DOHH2 (cell line): ENCODE measurements at regions not wholly inside any gene's neighbourhood (a gene's known extent, or its start where the extent isn't known, plus 50 kb on each side); places are given as distances from the start of the nearest gene placed in this dataset.

Experiments used
- H3F3A ChIP-seq: fragments of 200-600 bp; sonication (generic), shearing (Covaris generic); 2 replicates; pipeline ENCODE4 v1.6.0; 2016; ENCODE audit warnings: antibody characterized with exemption, mild to moderate bottlenecking; ENCODE audit not compliant: control insufficient read depth, insufficient read depth
- H3K27ac ChIP-seq: fragments of 200-600 bp; sonication (generic); 2 replicates; pipeline ENCODE4 v1.5.1; 2014; ENCODE audit warnings: low read depth, mild to moderate bottlenecking, low read length, moderate library complexity
- H3K27me3 ChIP-seq: fragments of 200-600 bp; sonication (generic); 2 replicates; pipeline ENCODE4 v1.6.1; 2014; ENCODE audit warnings: mild to moderate bottlenecking, low read length, mixed read lengths; ENCODE audit not compliant: control insufficient read depth
- H3K36me3 ChIP-seq: fragments of 200-600 bp; sonication (generic); 2 replicates; pipeline ENCODE4 v1.6.1; 2014; ENCODE audit warnings: mild to moderate bottlenecking, low read length, moderate library complexity, mixed read lengths; ENCODE audit not compliant: control insufficient read depth
- H3K4me1 ChIP-seq: fragments of 200-600 bp; sonication (generic); 2 replicates; pipeline ENCODE4 v1.6.1; 2014; ENCODE audit warnings: mild to moderate bottlenecking, low read length, mixed read lengths; ENCODE audit not compliant: control insufficient read depth
- H3K4me2 ChIP-seq: fragments of 200-600 bp; sonication (generic); 2 replicates; pipeline ENCODE4 v1.6.0; 2014; ENCODE audit warnings: mild to moderate bottlenecking, low read length, moderate library complexity
- H3K4me3 ChIP-seq: fragments of 200-600 bp; sonication (generic); 2 replicates; pipeline ENCODE4 v1.5.1; 2014; ENCODE audit warnings: mild to moderate bottlenecking, low read length, mixed read lengths
- H3K79me2 ChIP-seq: fragments of 200-600 bp; sonication (generic); 2 replicates; pipeline ENCODE4 v1.6.1; 2014; ENCODE audit warnings: mild to moderate bottlenecking, low read length, mixed read lengths; ENCODE audit not compliant: control insufficient read depth
- H3K9me2 ChIP-seq: fragments of 200-600 bp; sonication (generic); replicated peaks from 2 replicates; pipeline ENCODE4 v1.6.1; 2014; ENCODE audit warnings: mild to moderate bottlenecking, low read length, mixed read lengths; ENCODE audit not compliant: control insufficient read depth
- H3K9me3 ChIP-seq: fragments of 200-600 bp; sonication (generic); 2 replicates; pipeline ENCODE4 v1.6.1; 2014; ENCODE audit warnings: antibody characterized with exemption, low read length, mixed read lengths; ENCODE audit not compliant: control insufficient read depth, insufficient read depth
- H4K20me1 ChIP-seq: fragments of 200-600 bp; sonication (generic); 2 replicates; pipeline ENCODE4 v1.6.0; 2014; ENCODE audit warnings: low read depth, mild to moderate bottlenecking, antibody characterized with exemption, low read length, moderate library complexity; ENCODE audit not compliant: control insufficient read depth, insufficient read depth
- EZH2phosphoT487 ChIP-seq: fragments of 200-600 bp; sonication (generic); IDR thresholded peaks from 2 replicates; pipeline ENCODE4 v1.6.1; 2017; ENCODE audit warnings: borderline replicate concordance, mild to moderate bottlenecking, antibody characterized with exemption, low read length, moderate library complexity, mixed read lengths
- TF ChIP-seq, protein P1 (sequence below): fragments of 200-600 bp; sonication (generic); IDR thresholded peaks from one replicate; pipeline ENCODE4 v1.5.1; 2014; ENCODE audit warnings: antibody characterized with exemption, mild to moderate bottlenecking, low read depth, low read length; ENCODE audit not compliant: poor library complexity, severe bottlenecking

DNA sequence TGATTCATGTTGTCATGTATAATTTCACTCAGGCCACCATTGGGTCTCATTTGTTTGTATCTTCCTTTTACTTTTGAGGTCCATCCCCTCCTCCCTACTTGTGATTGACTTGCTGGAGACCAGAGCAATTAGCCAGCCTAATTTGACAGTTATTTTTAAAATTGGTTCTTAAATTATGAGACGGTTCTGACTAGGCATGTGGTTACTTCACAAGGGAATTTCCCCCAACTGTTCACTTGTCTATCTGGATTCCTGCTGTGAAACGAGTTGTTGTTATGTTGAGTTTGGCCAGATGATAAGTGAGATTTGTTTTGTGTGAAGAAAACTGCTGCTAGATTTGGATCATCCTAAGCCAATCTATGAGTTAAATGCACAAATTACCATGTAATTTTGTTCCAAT, 359.1 kb downstream of the BARHL2 start:
- H3K4me2 ChIP-seq, result no peak overlapping the region
- H3F3A ChIP-seq, result no peaks in the 10 kb centered on the region
- no peaks in the 10 kb centered on the region for H3K4me1 ChIP-seq
- no peak overlapping the region for H3K4me3 ChIP-seq
- H3K9me3 ChIP-seq, result no peaks in the 10 kb centered on the region
- TF ChIP-seq, protein P1, sequence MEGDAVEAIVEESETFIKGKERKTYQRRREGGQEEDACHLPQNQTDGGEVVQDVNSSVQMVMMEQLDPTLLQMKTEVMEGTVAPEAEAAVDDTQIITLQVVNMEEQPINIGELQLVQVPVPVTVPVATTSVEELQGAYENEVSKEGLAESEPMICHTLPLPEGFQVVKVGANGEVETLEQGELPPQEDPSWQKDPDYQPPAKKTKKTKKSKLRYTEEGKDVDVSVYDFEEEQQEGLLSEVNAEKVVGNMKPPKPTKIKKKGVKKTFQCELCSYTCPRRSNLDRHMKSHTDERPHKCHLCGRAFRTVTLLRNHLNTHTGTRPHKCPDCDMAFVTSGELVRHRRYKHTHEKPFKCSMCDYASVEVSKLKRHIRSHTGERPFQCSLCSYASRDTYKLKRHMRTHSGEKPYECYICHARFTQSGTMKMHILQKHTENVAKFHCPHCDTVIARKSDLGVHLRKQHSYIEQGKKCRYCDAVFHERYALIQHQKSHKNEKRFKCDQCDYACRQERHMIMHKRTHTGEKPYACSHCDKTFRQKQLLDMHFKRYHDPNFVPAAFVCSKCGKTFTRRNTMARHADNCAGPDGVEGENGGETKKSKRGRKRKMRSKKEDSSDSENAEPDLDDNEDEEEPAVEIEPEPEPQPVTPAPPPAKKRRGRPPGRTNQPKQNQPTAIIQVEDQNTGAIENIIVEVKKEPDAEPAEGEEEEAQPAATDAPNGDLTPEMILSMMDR, result no peak
- no peak for TF ChIP-seq EZH2phosphoT487
- no peaks in the 10 kb centered on the region for H3K27me3 ChIP-seq
- H3K27ac ChIP-seq, result no peak overlapping the region
- no peaks in the 10 kb centered on the region for H3K36me3 ChIP-seq
- H3K79me2 ChIP-seq, result no peaks in the 10 kb centered on the region
- H3K9me2 ChIP-seq, result no peaks in the 10 kb centered on the region
- no peaks in the 10 kb centered on the region for H4K20me1 ChIP-seq

DNA sequence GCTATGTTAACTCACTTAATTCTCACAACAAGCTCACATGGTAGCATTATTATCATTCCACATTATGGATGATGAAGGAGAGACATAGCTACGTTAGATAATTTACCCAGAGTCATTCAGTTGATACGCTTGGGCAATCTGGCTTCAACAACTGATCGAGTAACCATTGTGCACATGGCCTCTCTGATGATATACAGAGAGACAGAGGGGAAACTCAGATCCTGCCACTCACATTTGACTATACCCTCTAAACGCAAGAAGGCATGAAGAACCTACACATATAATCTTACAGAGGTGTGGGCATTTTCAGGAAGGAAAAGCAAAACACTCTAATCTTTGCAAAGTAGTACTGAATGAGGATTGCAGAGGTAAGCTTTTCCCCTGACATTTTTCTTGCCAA, 360.1 kb downstream of the BARHL2 start:
- H3K4me1 ChIP-seq, result no peaks in the 10 kb centered on the region
- H3K9me2 ChIP-seq, result no peaks in the 10 kb centered on the region
- no peaks in the 10 kb centered on the region for H3K9me3 ChIP-seq
- H3K79me2 ChIP-seq, result no peaks in the 10 kb centered on the region
- H3K36me3 ChIP-seq, result no peaks in the 10 kb centered on the region
- H3K27me3 ChIP-seq, result no peaks in the 10 kb centered on the region
- no peaks in the 10 kb centered on the region for H4K20me1 ChIP-seq
- no peak overlapping the region for H3K4me2 ChIP-seq
- TF ChIP-seq, protein P1, result no peak
- TF ChIP-seq EZH2phosphoT487, result no peak
- H3K27ac ChIP-seq, result no peak overlapping the region
- H3F3A ChIP-seq, result no peaks in the 10 kb centered on the region
- no peak overlapping the region for H3K4me3 ChIP-seq

DNA sequence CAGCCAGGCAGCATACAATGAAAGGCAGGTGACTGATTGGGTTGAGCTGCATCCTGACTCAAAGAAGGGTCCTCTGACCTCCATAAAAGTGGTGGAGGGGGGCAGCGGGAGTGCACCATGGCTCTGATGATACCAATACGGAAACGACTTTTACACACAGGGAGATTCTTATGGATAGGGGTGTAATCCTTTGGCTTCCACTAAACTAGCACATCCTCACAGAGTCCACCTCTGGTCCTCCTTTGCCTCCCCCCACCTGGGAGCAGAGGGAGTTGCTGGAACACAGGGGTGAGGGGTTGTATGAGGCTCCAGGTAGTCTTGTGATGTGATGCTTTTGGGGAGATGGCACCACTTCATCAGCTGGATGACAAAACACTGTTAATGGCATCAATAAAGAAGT, 361.0 kb downstream of the BARHL2 start:
- H3K36me3 ChIP-seq, result no peaks in the 10 kb centered on the region
- no peaks in the 10 kb centered on the region for H3K79me2 ChIP-seq
- no peaks in the 10 kb centered on the region for H3F3A ChIP-seq
- H4K20me1 ChIP-seq, result no peaks in the 10 kb centered on the region
- no peaks in the 10 kb centered on the region for H3K4me1 ChIP-seq
- no peaks in the 10 kb centered on the region for H3K9me2 ChIP-seq
- H3K27me3 ChIP-seq, result no peaks in the 10 kb centered on the region
- no peak overlapping the region for H3K4me3 ChIP-seq
- no peaks in the 10 kb centered on the region for H3K9me3 ChIP-seq
- TF ChIP-seq, protein P1, result no peak
- no peak for TF ChIP-seq EZH2phosphoT487
- H3K27ac ChIP-seq, result no peak overlapping the region
- H3K4me2 ChIP-seq, result no peak overlapping the region

DNA sequence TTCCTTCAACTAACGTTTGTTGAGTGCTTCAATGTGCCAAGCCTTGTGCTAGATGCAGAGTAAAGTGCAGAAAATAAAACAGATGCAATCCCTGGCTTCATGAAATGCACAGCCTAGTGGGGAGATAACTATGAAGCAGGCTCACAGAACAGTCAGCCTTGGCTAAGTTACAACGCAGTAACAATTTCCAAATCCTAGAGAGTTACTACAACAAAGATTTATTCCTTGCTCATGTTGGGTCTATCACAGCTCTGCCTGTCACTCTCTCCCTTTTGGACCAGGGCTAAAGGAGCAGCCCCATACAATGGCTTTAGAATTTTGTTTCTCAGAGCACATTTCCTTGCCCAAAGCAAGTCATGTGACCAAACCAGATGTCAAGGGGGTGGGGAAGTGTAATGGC, 359.8 kb downstream of the ZNF326 start:
- no peaks in the 10 kb centered on the region for H3F3A ChIP-seq
- H3K4me3 ChIP-seq, result no peak overlapping the region
- no peaks in the 10 kb centered on the region for H3K36me3 ChIP-seq
- H3K27ac ChIP-seq, result no peak overlapping the region
- H4K20me1 ChIP-seq, result no peaks in the 10 kb centered on the region
- H3K9me3 ChIP-seq, result no peaks in the 10 kb centered on the region
- H3K9me2 ChIP-seq, result no peaks in the 10 kb centered on the region
- no peak overlapping the region for H3K4me2 ChIP-seq
- no peaks in the 10 kb centered on the region for H3K27me3 ChIP-seq
- TF ChIP-seq EZH2phosphoT487, result no peak
- TF ChIP-seq, protein P1, result no peak
- H3K4me1 ChIP-seq, result no peaks in the 10 kb centered on the region
- no peaks in the 10 kb centered on the region for H3K79me2 ChIP-seq
